Panc1 (cell line): ENCODE measurements at regions not wholly inside any gene's neighbourhood (a gene's known extent, or its start where the extent isn't known, plus 50 kb on each side); places are given as distances from the start of the nearest gene placed in this dataset.

ENCODE experiments used
- ATAC-seq: fragments of 200-7000 bp; cut with Tn5 transposase; 2 replicates; pipeline ENCODE4 v1.9.1; 2020; ENCODE audit warnings: mild to moderate bottlenecking, moderate library complexity
- BruUV-seq: library from RNA; stranded (reverse); fragments of 400-500 nt; replicated peaks from 2 replicates; lab custom pipeline; 2021; lab: Mats Ljungman, UMichigan
- CTCF ChIA-PET: fragments of 300-600 bp; sonication (Branson Sonifier 250); formaldehyde crosslinking; loops from one replicate; lab custom pipeline; 2022; ENCODE audit warnings: antibody characterized with exemption; lab: Charles Lee
- POLR2A ChIA-PET: fragments of 300-600 bp; sonication (Branson Sonifier 250); formaldehyde crosslinking; loops from one replicate; lab custom pipeline; 2022; ENCODE audit warnings: antibody characterized with exemption; lab: Charles Lee
- DNase-seq: peaks from one replicate; pipeline ENCODE4 v3.0.0-alpha.2; 2010; ENCODE audit warnings: low read depth, low spot score
- H3K27ac ChIP-seq: 2 replicates; pipeline ENCODE4 v1.5.1; 2011; ENCODE audit warnings: mild to moderate bottlenecking, low read length, inconsistent platforms
- H3K27me3 ChIP-seq: fragments of 200-500 bp; sonication (Bioruptor generic); 2 replicates; pipeline ENCODE4 v1.6.0; 2014; ENCODE audit warnings: low read length, inconsistent platforms; ENCODE audit not compliant: control insufficient read depth, insufficient read depth
- H3K36me3 ChIP-seq: fragments of 200-500 bp; sonication (Bioruptor generic); 2 replicates; pipeline ENCODE4 v1.5.1; 2014; ENCODE audit warnings: inconsistent platforms, mild to moderate bottlenecking, low read length, moderate library complexity; ENCODE audit not compliant: control insufficient read depth, insufficient read depth
- H3K4me1 ChIP-seq: 2 replicates; pipeline ENCODE4 v1.5.1; 2011; ENCODE audit warnings: inconsistent platforms, mild to moderate bottlenecking, low read length, moderate library complexity; ENCODE audit not compliant: control insufficient read depth, insufficient read depth
- H3K4me3 ChIP-seq, 2 experiments: 2 replicates each; pipeline ENCODE4 v1.5.1; 2011 to 2012; ENCODE audit warnings: low read depth in 2 of 2, low read length in 2 of 2, mild to moderate bottlenecking in 2 of 2, inconsistent platforms in 1 of 2, moderate library complexity in 1 of 2
- H3K9me3 ChIP-seq: fragments of 200-500 bp; sonication (Bioruptor generic); 2 replicates; pipeline ENCODE4 v1.5.1; 2014; ENCODE audit warnings: low read depth, mild to moderate bottlenecking, inconsistent platforms, low read length, moderate library complexity; ENCODE audit not compliant: control insufficient read depth, insufficient read depth
- CTCF ChIP-seq: fragments of 450-650 bp; IDR thresholded peaks from 2 replicates; pipeline ENCODE4 v1.5.1; 2017; ENCODE audit warnings: mild to moderate bottlenecking
- POLR2AphosphoS5 ChIP-seq: IDR thresholded peaks from 2 replicates; pipeline ENCODE4 v1.6.1; 2012; ENCODE audit warnings: mild to moderate bottlenecking, low read depth, low read length, moderate library complexity
- REST ChIP-seq, 2 experiments: IDR thresholded peaks; 2 replicates each; pipeline ENCODE4 v1.6.1; 2011 to 2012; ENCODE audit warnings: low read depth in 2 of 2, control low read depth in 1 of 2, low read length in 1 of 2, mild to moderate bottlenecking in 1 of 2, moderate library complexity in 1 of 2; ENCODE audit not compliant: insufficient read depth in 1 of 2
- SIN3A ChIP-seq: IDR thresholded peaks from 2 replicates; pipeline ENCODE4 v1.6.1; 2012; ENCODE audit warnings: low read depth, mild to moderate bottlenecking, low read length, moderate library complexity, borderline replicate concordance; ENCODE audit not compliant: insufficient read depth
- TCF7L2 ChIP-seq: IDR thresholded peaks from 2 replicates; pipeline ENCODE4 v1.6.1; 2011; ENCODE audit warnings: mild to moderate bottlenecking, low read depth, low read length, inconsistent platforms
- in situ Hi-C: cut with HindIII; loops from 2 replicates; pipeline ENCODE4 v1.10.0; 2016; ENCODE audit warnings: low sequenced_read_pairs, low pct_unique_long_range_greater_than_20kb
- intact Hi-C: fragments of 100-400 bp; cut with micrococcal nuclease; formaldehyde crosslinking; loops from one replicate; pipeline ENCODE4 v1.10.0; 2022; ENCODE audit not compliant: unreplicated experiment

DNA sequence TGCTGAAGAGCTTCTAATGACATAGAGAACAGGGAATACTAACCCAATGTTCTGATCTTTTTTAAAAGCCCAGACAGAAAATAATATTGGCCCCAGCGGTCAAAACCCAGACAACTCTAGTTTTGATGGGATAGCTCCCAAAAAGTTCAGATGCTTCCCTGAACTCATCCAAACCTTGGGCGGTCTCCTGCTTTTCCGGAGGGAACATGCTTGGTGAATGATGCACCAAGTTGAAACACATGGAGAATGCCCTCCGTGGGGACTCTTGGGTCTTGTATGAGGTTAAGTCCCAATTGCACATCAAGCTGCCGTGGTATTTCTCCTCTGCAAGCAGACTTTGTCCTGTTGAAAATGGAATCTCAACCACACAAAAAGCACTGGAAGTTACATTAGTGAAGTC, 120.7 kb upstream of the CTAGE1 start:
- ChIA-PET CTCF (no interaction called here), POLR2A (no interaction called here)
- no peaks in the 10 kb centered on the region for H3K4me1 ChIP-seq
- H3K36me3 ChIP-seq, result no peaks in the 10 kb centered on the region
- H3K9me3 ChIP-seq, result no peaks in the 10 kb centered on the region
- in situ Hi-C loops, result no loop called here
- H3K4me3 ChIP-seq, result no peak overlapping the region
- H3K27me3 ChIP-seq, result no peaks in the 10 kb centered on the region
- no peak for TF ChIP-seq REST (IDR thresholded peaks at IDR 0.05; ENCODE audit: insufficient read depth in 1 of 2, low read depth in 2 of 2, low read length in 1 of 2)
- no peak for TF ChIP-seq POLR2AphosphoS5
- no peak for TF ChIP-seq TCF7L2
- TF ChIP-seq SIN3A, result no peak
- no peak overlapping the region for H3K27ac ChIP-seq
- no TSS peak for BruUV-seq
- DNase-seq, result no peak
- intact Hi-C loops, result no loop called here
- no peak for ATAC-seq

DNA sequence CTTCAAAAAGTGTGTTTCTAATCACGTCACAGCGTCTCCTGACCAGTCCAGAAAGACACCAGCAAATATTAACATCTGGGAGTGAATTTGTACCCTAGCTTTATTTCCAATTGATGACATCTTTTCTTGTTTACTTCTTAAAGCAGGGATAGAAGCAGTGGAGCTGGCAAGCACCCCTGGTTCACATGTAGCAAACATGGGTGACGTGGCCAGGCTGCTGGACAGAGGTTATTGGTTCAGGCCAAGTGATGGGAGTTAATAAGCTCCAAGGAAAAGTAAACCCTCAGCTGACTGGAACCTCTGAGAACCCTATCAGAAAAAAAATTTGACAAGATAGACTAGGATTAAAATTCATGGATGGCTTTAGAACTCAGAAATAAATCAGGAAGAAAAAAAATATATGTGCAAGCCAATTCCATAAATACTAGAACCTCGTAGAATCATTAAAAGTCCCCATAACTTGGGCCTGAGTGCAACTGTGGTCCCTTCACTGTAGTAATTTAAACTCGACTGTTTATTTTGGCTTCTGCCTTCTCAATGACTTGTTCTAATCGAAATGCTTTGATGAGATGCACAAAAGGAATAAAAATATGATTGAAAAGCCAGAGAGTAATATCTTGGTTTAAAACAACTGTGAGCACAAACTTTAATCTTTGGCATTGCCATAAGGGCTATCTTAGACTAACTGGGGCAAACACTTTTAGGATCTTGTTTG, 121.5 kb upstream of the CTAGE1 start:
- no TSS peak for BruUV-seq
- ATAC-seq, result no peak
- POLR2A ChIA-PET, result no interaction called here

More for the DNA sequence above, 121.5 kb upstream of the CTAGE1 start:
- CTCF ChIA-PET, result no interaction called here
- H3K27me3 ChIP-seq, result no peaks in the 10 kb centered on the region
- intact Hi-C loops (no loop called here), in situ Hi-C loops (no loop called here)
- H3K4me3 ChIP-seq, result no peak overlapping the region
- no peaks in the 10 kb centered on the region for H3K36me3 ChIP-seq
- DNase-seq, result no peak
- no peaks in the 10 kb centered on the region for H3K9me3 ChIP-seq
- TF ChIP-seq POLR2AphosphoS5 (no peak), TCF7L2 (no peak), REST (IDR thresholded peaks at IDR 0.05; ENCODE audit: insufficient read depth in 1 of 2, low read depth in 2 of 2, low read length in 1 of 2) (no peak), SIN3A (no peak), CTCF (no peak)
- no peak overlapping the region for H3K27ac ChIP-seq
- no peaks in the 10 kb centered on the region for H3K4me1 ChIP-seq
